HFFc6 (cell line): ENCODE measurements at regions not wholly inside any gene's neighbourhood (a gene's known extent, or its start where the extent isn't known, plus 50 kb on each side); places are given as distances from the start of the nearest gene placed in this dataset.

Experiments
- DNase-seq: peaks from one replicate; pipeline ENCODE4 v3.0.0-alpha.2; 2018
- H3K27ac Mint-ChIP-seq: 2 replicates; pipeline ENCODE4 v1.8.0; 2020; ENCODE audit warnings: mild to moderate bottlenecking, mixed read lengths
- H3K27me3 Mint-ChIP-seq: 2 replicates; pipeline ENCODE4 v1.8.0; 2021; ENCODE audit warnings: mild to moderate bottlenecking, moderate library complexity, mixed read lengths; ENCODE audit not compliant: insufficient read depth
- H3K36me3 Mint-ChIP-seq: 2 replicates; pipeline ENCODE4 v1.8.0; 2021; ENCODE audit warnings: low read depth, mixed read lengths
- H3K4me1 Mint-ChIP-seq: 2 replicates; pipeline ENCODE4 v1.8.0; 2020; ENCODE audit warnings: low read depth, mixed read lengths
- H3K4me3 Mint-ChIP-seq: 2 replicates; pipeline ENCODE4 v1.8.0; 2020; ENCODE audit warnings: mild to moderate bottlenecking, moderate library complexity, mixed read lengths
- H3K9me3 Mint-ChIP-seq: 2 replicates; pipeline ENCODE4 v1.8.0; 2020; ENCODE audit warnings: mild to moderate bottlenecking, mixed read lengths
- TF ChIP-seq, protein P1 (sequence below): fragments of 200-600 bp; sonication (generic); IDR thresholded peaks from 2 replicates; pipeline ENCODE4 v1.5.0; 2021; ENCODE audit warnings: antibody characterized with exemption, mild to moderate bottlenecking

DNA sequence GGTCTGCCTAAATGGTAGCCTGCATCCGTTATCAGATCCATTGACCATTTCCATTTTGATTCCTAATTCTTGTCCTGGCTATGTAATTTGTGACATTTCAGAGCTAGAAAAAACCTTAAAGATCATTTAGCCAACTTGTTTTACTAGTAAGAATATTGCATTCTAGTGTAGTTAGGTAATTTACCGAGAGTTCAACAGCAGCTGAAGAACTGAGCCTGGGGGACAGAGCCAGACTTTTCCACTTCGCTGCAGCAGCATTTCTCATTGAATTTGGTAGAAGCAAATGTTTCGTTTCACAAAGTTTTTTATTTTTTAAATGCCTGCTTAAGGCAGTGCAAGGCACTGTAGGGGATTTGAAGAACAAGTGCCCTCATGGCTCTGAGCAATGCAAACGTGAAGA is 59.2 kb upstream of the MARCHF10 start:
- Mint-ChIP-seq H3K4me3 (no peak overlapping the region), H3K4me1 (peaks cover 14% of the 10 kb centered on the region), H3K27me3 (peaks cover 10% of the 10 kb centered on the region), H3K36me3 (no peaks in the 10 kb centered on the region), H3K9me3 (no peaks in the 10 kb centered on the region), H3K27ac (no peak overlapping the region)
- TF ChIP-seq, protein P1, sequence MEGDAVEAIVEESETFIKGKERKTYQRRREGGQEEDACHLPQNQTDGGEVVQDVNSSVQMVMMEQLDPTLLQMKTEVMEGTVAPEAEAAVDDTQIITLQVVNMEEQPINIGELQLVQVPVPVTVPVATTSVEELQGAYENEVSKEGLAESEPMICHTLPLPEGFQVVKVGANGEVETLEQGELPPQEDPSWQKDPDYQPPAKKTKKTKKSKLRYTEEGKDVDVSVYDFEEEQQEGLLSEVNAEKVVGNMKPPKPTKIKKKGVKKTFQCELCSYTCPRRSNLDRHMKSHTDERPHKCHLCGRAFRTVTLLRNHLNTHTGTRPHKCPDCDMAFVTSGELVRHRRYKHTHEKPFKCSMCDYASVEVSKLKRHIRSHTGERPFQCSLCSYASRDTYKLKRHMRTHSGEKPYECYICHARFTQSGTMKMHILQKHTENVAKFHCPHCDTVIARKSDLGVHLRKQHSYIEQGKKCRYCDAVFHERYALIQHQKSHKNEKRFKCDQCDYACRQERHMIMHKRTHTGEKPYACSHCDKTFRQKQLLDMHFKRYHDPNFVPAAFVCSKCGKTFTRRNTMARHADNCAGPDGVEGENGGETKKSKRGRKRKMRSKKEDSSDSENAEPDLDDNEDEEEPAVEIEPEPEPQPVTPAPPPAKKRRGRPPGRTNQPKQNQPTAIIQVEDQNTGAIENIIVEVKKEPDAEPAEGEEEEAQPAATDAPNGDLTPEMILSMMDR: no peak
- no peak for DNase-seq

DNA sequence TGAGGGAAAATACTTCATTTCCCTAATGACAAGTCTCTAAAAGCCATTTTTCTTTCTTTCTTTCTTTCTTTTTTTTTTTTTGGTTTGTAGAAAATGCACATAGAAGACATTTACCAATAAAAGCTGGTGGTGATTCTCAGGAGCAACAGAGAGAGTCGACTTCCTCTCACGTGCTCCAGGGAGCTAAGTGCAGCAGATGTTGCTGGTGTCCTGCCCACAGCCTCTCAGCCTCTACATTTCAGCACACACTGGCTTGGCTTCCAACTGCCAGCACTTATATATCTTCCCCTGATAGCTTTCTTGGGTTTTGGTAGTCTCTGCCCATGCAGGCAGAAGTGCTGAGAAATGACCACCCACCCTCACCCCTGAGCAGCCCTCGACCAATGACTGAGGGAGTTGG is 58.4 kb upstream of the MARCHF10 start:
- TF ChIP-seq, protein P1: no peak
- H3K27ac Mint-ChIP-seq: no peak overlapping the region
- no peaks in the 10 kb centered on the region for H3K36me3 Mint-ChIP-seq
- peaks cover 14% of the 10 kb centered on the region for H3K4me1 Mint-ChIP-seq
- H3K27me3 Mint-ChIP-seq: peaks cover 13% of the 10 kb centered on the region
- H3K9me3 Mint-ChIP-seq: no peaks in the 10 kb centered on the region
- DNase-seq: no peak
- H3K4me3 Mint-ChIP-seq: no peak overlapping the region

DNA sequence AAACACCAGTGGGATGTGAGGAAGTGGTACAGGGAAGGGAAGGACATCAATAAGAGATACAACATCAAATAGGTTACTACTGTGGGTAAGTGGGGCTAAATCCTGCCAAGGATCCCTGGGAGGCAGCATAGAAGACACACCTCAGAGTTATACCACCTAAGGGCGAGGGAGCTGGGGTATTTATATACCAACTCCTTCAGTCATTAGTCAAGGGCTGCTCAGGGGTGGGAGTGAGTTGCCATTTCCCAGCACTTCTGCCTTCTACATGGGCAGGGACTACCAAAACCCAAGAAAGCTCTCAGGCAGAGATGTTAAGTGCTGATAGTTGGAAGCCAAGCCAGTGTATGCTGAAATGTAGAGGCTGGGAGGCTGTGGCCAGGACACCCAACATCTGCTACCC is 57.5 kb upstream of the MARCHF10 start:
- Mint-ChIP-seq H3K9me3 (no peaks in the 10 kb centered on the region), H3K4me3 (no peak overlapping the region), H3K4me1 (peaks cover 11% of the 10 kb centered on the region), H3K27me3 (peaks cover 13% of the 10 kb centered on the region), H3K36me3 (no peaks in the 10 kb centered on the region), H3K27ac (no peak overlapping the region)
- TF ChIP-seq, protein P1: no peak
- DNase-seq: no peak

DNA sequence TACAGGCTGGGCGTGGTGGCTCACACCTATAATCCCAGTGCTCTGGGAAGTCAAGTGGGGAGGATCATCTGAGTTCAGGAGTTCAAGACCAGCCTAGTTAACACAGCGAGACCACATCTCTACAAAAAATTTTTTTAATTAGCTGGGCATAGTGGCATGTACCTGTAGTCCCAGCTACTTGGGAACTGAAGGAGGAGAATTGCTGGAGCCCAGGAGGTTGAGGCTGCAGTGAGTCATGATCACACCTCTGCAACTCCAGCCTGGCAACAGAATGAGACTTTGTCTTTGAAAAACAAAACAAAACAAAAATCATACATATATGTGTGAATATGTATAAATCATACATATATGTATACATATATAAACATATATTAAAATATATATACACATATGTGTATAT is 54.1 kb upstream of the MARCHF10 start:
- Mint-ChIP-seq H3K4me3 (no peak overlapping the region), H3K36me3 (no peaks in the 10 kb centered on the region), H3K9me3 (no peaks in the 10 kb centered on the region), H3K4me1 (peaks cover 13% of the 10 kb centered on the region), H3K27me3 (peaks cover 10% of the 10 kb centered on the region), H3K27ac (no peak overlapping the region)
- TF ChIP-seq, protein P1: no peak
- no peak for DNase-seq

DNA sequence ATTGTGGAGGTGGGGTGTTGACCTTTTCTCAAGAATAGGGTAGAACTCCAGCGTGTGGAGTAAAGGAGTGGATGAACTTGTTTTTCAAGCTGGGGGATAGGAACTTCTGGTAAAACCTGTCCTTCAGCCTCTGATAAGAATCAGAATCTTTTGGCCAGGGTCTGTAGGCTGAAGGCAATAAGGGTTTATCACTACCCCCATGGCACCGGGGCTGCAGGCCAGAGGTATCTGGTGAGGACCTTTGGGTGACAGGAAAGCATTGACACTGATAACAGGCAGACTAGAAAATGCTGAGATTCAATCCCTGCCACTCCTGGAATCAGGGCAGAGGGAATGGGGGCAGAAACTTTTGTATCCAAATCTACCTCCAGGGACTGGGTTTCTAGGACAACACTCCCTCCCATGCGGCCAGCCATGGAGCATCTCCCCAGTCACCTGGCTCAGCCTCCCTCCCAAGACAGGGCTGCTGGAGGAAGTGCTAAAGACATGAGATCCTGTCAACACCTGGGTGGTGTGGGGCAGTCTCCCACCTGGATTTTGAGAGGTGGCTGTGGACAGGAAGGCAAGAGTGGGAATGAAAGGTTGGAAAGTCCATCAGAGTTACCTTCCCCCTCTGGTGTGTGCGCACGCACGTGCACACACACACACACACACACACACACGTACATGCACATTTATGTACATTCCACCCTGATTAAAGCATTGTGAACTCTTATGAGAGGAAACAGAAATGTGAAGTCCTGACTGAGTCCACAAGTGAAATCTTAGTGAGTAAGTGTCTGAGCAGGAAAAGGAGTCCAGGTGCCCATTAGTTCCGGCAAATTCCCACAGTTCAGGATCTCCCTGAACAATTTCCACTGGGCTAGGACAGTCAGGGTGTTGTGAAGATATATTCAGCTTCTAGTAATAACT is 53.1 kb upstream of the MARCHF10 start:
- Mint-ChIP-seq H3K27me3 (peaks cover 4% of the 10 kb centered on the region), H3K9me3 (no peaks in the 10 kb centered on the region), H3K27ac (no peak overlapping the region), H3K36me3 (no peaks in the 10 kb centered on the region), H3K4me3 (no peak overlapping the region), H3K4me1 (peaks cover 13% of the 10 kb centered on the region)
- TF ChIP-seq, protein P1: no peak
- no peak for DNase-seq
